Esophagus (tissue), 2 donors: ENCODE measurements at regions not wholly inside any gene's neighbourhood (a gene's known extent, or its start where the extent isn't known, plus 50 kb on each side); places are given as distances from the start of the nearest gene placed in this dataset.

Experiments
- H3K27ac ChIP-seq, 2 donors: one replicate each; pipeline ENCODE4 v1.5.1; 2013; ENCODE audit warnings: low read depth in 2 of 2, mild to moderate bottlenecking in 2 of 2, inconsistent platforms in 1 of 2, low read length in 1 of 2, moderate library complexity in 1 of 2
- H3K27me3 ChIP-seq, 2 donors: one replicate each; pipeline ENCODE4 v1.6.1; 2013; ENCODE audit warnings: low read length in 2 of 2, control low read depth in 1 of 2, mild to moderate bottlenecking in 1 of 2; ENCODE audit not compliant: insufficient read depth in 2 of 2, control insufficient read depth in 1 of 2
- H3K36me3 ChIP-seq, 2 donors: one replicate each; pipeline ENCODE4 v1.6.1; 2013; ENCODE audit warnings: low read length in 1 of 2; ENCODE audit not compliant: control insufficient read depth in 2 of 2, insufficient read depth in 2 of 2
- H3K4me1 ChIP-seq, 2 donors: one replicate each; pipeline ENCODE4 v1.6.1; 2013; ENCODE audit warnings: low read length in 1 of 2; ENCODE audit not compliant: control insufficient read depth in 2 of 2, insufficient read depth in 2 of 2
- H3K4me3 ChIP-seq, 2 donors: one replicate each; pipeline ENCODE4 v1.5.1; 2013; ENCODE audit warnings: low read length in 2 of 2, mild to moderate bottlenecking in 2 of 2, low read depth in 1 of 2, moderate library complexity in 1 of 2
- H3K9me3 ChIP-seq, 2 donors: one replicate each; pipeline ENCODE4 v1.6.1; 2013; ENCODE audit warnings: mild to moderate bottlenecking in 2 of 2, low read depth in 1 of 2, low read length in 1 of 2, moderate library complexity in 1 of 2; ENCODE audit not compliant: control insufficient read depth in 2 of 2, insufficient read depth in 1 of 2
- WGBS, 2 donors: extraction: QIAGEN DNeasy Blood & Tissue Kit; methylation state at CpG; one replicate each; pipeline ENCODE4 v1.1.7; 2013; 5-methylcytosine and 5-hydroxymethylcytosine counted together
- donor health status: healthy with polysubstance abuse.
- donor health status: Bipolar disorder and iron deficiency.

DNA sequence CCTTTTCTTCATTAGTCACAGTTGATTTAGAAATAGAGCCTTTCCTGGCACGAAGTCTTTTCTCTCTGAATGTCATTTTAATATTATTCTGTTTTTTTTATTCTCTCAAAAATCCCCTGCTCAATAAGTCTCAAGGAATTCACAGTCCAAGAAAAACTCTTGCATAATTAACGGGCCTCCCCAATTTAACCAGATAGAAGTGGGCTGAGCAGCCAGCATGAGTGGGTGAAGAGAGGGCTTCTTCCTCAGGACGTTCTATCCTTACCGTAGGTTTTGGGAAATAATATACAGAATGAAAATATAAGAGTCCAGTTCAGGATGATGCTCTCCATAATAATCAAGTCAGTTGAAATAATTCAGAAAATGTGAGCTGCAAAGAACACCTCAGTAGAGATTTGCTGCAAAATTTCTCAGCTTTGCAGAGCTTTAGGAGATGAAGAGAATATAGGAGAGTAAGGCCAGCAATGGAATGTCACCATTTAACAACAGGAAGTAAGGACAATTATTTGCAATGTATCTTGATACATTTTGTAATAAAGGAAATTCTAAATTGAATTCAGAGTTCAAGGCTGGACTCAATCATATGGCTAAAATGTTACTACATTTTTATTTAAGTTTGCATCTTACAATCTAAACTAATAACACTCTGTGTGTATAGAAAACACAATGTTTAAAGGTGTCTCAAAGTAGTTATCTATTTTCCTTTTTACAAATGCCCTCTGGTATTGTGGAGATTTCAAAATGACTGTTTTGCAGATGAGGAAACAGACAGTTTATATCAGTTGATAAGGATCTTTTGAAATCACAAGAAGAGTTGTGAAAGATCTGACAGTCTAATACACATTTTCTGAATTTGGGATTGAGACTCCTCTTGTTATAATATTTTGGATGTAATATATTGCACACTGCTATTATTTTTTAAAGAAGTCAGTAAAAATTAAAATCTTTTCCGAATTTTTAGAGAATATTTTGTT is 1724.1 kb upstream of the SEL1L start:
- 61 to 66% methylated on average over 5 of the region's 5 CpGs for WGBS, 2 donors
- Histone ChIP-seq H3K4me1 (no peaks in the 10 kb centered on the region), H3K27ac (no peak overlapping the region), H3K27me3 (no peaks in the 10 kb centered on the region), H3K36me3 (no peaks in the 10 kb centered on the region), H3K4me3 (no peak overlapping the region), H3K9me3 (no peaks in the 10 kb centered on the region)

DNA sequence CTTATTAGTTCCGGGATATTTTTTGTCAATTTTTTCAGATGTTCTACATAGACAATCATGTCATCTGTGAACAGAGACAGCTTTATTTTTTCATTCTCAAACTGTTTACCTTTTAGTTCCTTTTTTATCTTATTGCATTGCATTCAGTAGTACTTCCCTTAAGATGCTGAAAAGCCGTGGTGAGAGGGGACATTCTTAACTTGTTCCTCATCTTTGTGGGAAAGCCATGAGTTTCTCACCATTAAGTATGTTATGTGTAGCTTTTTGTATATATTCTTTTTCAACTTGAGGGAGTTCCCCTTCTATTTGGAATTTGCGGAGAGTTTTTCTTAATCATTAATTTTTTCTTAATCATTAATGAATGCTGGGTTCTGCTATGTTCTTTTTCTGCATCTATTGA is 1727.1 kb upstream of the SEL1L start:
- H3K4me1 ChIP-seq, result no peaks in the 10 kb centered on the region
- no peak overlapping the region for H3K27ac ChIP-seq
- H3K4me3 ChIP-seq, result no peak overlapping the region
- 81 to 89% methylated on average over 3 of the region's 3 CpGs for WGBS, 2 donors
- H3K27me3 ChIP-seq, result no peaks in the 10 kb centered on the region
- H3K9me3 ChIP-seq, result no peaks in the 10 kb centered on the region
- no peaks in the 10 kb centered on the region for H3K36me3 ChIP-seq

DNA sequence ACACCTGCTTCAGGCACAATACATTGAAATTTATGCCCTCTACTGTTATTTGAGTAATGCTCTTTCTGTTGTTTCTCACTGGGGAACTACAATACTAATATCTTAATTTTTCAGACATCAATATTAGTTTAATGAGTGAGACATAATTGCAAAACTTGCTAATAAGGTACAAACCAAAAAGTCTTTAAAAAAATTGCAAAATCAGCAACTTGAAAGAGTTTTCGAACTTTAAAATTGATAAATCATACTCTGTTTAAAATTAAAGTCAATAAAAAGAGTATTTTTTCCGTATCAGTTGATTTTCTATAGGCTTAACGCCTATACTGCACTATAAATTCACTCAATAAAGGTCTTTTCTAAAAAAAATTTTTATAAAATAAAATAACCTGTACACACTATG is 1735.9 kb upstream of the SEL1L start:
- no peak overlapping the region for H3K4me3 ChIP-seq
- no peaks in the 10 kb centered on the region for H3K9me3 ChIP-seq
- H3K27me3 ChIP-seq, result no peaks in the 10 kb centered on the region
- no peak overlapping the region for H3K27ac ChIP-seq
- no peaks in the 10 kb centered on the region for H3K4me1 ChIP-seq
- H3K36me3 ChIP-seq, result no peaks in the 10 kb centered on the region
- WGBS, 2 donors, result 75 to 86% methylated on average over 3 of the region's 3 CpGs

DNA sequence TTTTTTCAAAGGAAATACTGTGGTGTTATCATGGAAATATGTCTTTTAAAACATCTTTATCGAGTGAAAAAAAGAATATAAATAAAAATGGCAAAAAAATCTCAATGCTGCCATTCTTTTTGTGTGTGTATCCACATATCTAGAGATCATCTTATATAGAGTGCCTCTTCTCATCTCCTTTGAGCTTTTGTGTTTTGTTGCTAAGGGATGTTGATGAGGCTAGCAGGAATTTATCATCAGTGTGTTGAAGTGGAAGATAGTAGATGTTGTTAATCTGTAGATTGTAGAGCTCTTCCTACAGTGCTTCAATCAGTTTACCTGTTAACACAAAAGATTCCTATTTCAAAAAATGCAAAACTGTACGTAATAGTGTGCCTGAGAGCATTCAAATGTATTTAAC is 1738.0 kb upstream of the SEL1L start:
- no peaks in the 10 kb centered on the region for H3K27me3 ChIP-seq
- H3K9me3 ChIP-seq, result no peaks in the 10 kb centered on the region
- H3K36me3 ChIP-seq, result no peaks in the 10 kb centered on the region
- no peaks in the 10 kb centered on the region for H3K4me1 ChIP-seq
- no peak overlapping the region for H3K27ac ChIP-seq
- WGBS, 2 donors, result 77 to 81% methylated on average over 2 of the region's 2 CpGs
- H3K4me3 ChIP-seq, result no peak overlapping the region

DNA sequence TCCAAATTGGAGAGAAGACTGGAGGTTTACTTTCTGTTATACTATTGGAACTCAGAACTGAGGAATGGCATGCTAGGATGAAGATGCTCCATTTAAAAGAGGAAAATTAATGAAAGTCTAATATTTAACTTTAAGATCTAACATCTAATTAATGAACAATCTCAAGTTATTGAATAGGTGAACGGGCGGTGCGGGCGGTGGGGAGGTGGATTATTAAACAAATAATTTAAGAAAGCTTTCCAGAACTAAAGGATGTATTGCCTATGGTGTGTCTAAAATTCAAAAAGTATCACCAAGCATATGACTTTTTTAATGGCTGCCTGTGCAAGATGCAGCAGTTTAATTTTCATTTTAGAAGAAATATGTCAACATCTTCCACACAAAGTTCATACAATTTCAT is 1747.1 kb upstream of the SEL1L start:
- WGBS, 2 donors, result 93 to 96% methylated on average over 4 of the region's 4 CpGs
- Histone ChIP-seq H3K4me3 (no peak overlapping the region), H3K27me3 (no peaks in the 10 kb centered on the region), H3K4me1 (no peaks in the 10 kb centered on the region), H3K9me3 (no peaks in the 10 kb centered on the region), H3K36me3 (no peaks in the 10 kb centered on the region), H3K27ac (no peak overlapping the region)

DNA sequence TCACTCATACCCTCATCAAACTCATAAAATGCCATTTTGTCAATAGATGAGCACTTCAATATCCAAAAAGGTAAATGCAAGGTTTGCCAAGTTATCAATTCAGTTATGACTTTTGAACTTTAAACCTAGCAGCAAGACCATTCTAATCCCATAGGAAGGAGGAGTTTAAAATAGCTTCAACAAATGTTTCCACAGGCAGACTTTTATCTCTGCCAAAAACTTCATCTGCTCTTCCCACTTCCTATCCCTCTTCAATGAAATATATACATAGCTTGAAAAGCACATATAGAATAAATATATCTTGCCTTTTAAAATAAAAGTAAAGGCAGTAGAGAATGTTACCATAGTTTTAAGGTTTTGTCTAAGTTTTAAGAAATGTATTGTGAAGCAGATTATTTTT is 1749.1 kb upstream of the SEL1L start:
- Histone ChIP-seq H3K27me3 (no peaks in the 10 kb centered on the region), H3K27ac (no peak overlapping the region), H3K9me3 (no peaks in the 10 kb centered on the region), H3K4me3 (no peak overlapping the region), H3K36me3 (no peaks in the 10 kb centered on the region), H3K4me1 (no peaks in the 10 kb centered on the region)

DNA sequence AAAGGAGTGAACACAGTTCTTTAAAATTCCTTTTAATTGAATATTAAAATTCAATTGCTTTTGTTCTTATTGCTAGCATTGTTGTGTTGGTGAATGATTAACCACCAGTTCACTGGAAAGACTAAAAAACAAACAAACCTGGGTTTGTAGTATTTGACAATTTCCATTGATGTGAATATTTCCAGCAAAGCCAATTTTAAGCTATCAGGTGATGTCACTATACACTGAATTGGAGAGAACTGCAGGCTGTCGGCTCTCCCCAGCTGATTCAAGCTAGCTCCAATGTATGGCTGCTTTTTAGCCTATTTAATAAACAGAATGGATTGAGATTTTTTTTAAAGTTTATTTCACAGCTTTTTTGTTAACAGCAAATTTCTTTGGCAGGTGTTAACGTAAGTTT is 1753.6 kb upstream of the SEL1L start:
- no peaks in the 10 kb centered on the region for H3K4me1 ChIP-seq
- H3K4me3 ChIP-seq, result no peak overlapping the region
- H3K27ac ChIP-seq, result no peak overlapping the region
- H3K36me3 ChIP-seq, result no peaks in the 10 kb centered on the region
- H3K9me3 ChIP-seq, result no peaks in the 10 kb centered on the region
- H3K27me3 ChIP-seq, result no peaks in the 10 kb centered on the region
- WGBS, 2 donors, result 74% methylated on average over 2 of the region's 2 CpGs

DNA sequence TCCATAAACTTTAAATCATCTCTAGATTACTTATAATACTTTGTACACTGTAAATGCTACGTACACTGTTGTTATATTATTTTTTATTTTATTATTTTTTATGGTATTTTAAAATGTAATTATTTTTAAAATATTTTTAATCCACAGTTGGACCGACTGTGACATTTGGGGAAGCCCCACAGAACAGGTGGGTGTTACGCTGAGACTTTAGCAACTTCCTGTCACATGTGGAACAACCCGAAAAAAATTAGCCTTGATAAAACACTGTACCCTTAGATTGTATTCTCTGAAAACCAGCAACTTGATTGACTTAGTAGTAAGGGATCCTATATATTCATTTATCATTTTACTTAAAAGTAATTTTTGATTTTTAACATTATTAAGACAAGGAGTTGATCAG is 1755.7 kb upstream of the SEL1L start:
- Histone ChIP-seq H3K27ac (no peak overlapping the region), H3K4me1 (no peaks in the 10 kb centered on the region), H3K9me3 (no peaks in the 10 kb centered on the region), H3K27me3 (no peaks in the 10 kb centered on the region), H3K4me3 (no peak overlapping the region), H3K36me3 (no peaks in the 10 kb centered on the region)
- 72 to 74% methylated on average over 4 of the region's 4 CpGs for WGBS, 2 donors

DNA sequence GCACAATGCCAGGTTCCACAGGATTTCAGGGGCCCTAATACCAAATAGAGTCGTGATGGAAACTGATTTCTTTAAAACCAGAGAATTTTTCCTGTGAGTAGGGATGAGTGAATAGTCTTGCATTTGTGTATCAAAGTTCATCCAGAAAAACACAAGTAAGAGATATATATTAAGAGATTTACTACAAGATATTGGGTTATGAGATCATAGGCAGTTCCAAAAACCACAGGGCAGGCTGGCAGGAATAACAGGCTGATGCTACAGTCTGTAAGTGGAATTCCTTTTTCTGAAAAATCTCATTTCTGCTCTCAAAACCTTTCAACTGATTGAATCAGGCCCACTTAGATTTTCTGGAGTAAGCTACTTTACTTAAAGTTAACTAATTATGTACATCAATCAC is 1756.2 kb upstream of the SEL1L start:
- H3K4me3 ChIP-seq, result no peak overlapping the region
- no peaks in the 10 kb centered on the region for H3K9me3 ChIP-seq
- H3K27me3 ChIP-seq, result no peaks in the 10 kb centered on the region
- no peaks in the 10 kb centered on the region for H3K36me3 ChIP-seq
- H3K4me1 ChIP-seq, result no peaks in the 10 kb centered on the region
- no peak overlapping the region for H3K27ac ChIP-seq
- 74 to 78% methylated on average over 1 of the region's 1 CpG for WGBS, 2 donors

DNA sequence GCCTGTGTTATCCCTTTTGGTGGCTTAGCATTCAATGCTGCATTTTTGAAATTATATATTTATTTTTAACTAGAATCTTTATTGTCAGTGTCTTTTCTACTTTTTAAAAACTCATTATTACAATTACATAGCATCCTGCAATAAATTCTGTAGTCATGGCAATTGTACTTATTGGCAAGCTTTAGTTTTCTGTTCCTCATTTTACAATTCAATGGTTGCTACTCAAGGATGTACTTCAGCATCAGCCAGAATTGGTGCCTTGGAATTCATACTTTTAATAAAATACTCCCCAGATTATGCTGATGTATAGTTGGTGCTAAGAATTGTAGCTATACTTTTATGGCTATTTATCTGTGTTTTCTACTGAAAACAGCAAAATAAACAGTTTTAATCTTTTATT is 1756.8 kb upstream of the SEL1L start:
- Histone ChIP-seq H3K27me3 (no peaks in the 10 kb centered on the region), H3K9me3 (no peaks in the 10 kb centered on the region), H3K36me3 (no peaks in the 10 kb centered on the region), H3K27ac (no peak overlapping the region), H3K4me3 (no peak overlapping the region), H3K4me1 (no peaks in the 10 kb centered on the region)
